GM18868 (cell line): ENCODE measurements at regions not wholly inside any gene's neighbourhood (a gene's known extent, or its start where the extent isn't known, plus 50 kb on each side); places are given as distances from the start of the nearest gene placed in this dataset.

Experiments
- ATAC-seq: cut with Tn5 transposase; IDR thresholded peaks from one replicate; pipeline ENCODE4 v1.9.1; 2021; ENCODE audit warnings: mild to moderate bottlenecking, moderate library complexity; ENCODE audit not compliant: unreplicated experiment

DNA sequence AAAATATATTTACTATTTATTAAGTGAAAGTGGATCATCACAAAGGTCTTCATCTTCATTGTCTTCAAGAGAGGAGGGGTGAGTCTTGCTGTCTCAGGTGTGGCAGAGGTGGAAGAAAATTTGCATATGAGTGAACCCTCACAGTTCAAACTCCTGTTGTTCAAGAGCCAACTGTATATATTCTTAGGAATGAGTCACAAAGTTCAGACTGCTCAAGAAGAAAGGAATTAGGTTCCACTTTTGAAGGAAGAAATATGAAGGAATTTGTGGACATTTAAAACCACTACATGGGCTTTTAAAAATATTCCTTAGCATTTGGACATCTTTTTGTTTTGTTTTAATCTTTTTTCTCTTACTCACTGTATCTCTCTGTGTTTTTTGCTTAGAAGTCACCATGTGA is 212.6 kb downstream of the INSIG2 start:
- no peak for ATAC-seq

DNA sequence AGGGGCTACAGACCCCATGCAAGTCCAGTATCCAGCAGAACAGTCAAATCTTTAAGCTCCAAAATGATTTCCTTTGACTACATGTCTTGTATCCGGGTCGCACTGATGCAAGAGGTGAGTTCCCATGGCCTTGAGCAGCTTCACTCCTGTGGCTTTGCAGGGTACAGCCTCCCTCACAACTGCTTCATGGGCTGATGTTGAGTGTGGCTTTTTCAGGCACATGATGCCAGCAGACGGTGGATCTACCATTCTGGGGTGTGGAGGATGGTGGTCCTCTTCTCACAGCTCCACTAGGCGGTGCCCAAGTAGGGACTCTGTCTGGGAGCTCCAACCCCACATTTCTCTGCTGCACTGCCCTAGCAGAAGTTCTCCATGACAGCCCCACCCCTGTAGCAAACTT is 208.4 kb downstream of the INSIG2 start:
- no peak for ATAC-seq

DNA sequence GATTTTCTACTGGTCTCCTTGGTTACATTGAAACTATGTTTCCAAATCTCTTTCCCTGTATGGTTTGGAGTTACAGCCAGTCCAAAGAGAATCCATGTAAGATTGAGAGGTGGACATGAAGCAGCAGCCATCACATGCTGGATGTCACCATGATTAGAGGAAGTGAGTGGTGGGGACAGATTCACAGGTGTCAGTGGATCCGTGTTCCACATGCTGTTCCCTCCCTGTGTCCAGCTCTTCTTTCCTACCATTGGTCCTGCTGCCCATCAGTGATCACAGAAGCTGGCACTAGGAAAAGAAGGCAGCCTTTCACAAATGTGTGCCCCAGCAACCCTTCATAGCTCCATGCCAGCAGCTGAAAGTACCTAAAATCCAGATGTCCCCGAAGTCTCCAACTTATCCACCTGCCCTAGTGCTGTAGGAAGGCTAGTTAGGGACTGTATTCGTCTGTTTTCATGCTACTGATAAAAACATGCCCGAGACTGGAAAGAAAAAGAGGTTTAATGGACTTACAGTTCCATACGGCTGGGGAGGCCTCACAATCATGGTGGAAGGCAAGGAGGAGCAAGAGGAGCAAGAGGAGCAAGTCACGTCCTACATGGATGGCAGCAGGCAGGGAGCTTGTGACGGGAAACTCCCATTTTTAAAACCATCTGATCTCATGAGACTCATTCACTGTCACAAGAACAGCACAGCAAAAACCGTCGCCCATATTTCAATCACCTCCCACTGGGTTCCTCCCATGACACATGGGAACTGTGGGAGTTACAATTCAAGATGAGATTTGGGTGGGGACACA is 207.5 kb downstream of the INSIG2 start:
- no peak for ATAC-seq

DNA sequence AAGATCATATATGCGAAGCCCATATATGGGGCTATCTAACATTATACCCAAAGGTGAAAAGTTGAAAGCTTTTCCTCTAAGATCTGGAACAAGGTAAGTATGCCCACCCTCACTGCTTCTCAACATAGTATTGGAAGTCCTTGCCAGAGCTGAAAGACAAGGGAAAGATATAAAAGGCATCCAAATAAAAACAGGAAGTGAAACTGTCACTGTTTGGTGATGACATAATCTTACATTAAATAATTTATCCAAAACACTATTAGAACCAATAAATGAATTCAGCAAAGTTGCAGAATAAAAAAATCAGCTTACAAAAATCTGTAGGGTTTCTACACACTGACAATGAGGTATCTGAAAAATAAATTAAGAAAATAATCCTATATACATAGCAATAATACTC is 205.8 kb downstream of the INSIG2 start:
- no peak for ATAC-seq

DNA sequence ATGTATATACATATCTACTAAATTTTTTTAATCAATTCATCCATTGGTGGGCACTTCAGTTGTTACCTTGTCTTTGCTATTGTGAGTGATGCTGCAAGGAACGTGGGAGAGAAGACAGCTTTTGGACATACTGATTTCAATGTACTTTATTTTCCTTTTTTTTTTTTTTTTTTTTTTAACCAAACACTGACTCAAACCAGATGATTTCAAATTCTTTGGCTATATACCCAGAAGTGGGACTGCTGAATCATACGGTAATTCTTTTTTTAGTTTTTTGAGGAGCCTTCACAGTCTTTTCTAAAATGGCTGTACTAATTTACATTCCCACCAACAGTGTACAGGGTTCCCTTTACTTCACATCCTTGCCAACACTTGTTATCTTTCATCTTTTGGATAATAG is 204.7 kb downstream of the INSIG2 start:
- ATAC-seq: no peak

DNA sequence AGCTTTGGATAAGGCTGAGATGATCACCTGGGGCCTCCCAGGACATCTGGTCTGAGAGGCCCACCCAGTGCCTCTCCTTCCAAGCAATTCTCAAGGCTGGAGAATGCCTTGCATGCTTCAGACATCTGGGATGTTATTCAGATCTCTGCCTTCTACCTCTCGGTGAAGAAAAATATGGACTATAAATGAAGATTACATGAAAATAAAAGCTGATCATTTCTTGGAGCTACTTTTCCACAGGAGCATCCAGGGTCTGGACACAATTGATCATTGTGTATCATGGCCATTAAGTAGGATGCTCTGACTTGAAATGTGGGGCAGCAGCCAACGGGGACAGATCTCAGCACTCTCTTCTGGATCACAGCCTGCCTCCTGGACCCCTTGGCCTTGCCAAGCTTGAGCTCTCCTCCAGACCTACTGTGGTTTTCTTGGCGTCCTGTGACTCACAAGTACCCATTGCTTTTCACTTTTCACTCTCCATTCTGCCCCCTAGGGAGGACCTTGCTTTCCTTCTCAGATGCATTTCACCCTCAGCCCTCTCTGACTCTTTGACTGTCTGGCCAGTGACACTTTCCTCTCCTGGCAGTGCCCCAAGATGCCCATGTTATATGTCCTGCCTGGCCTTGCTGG is 203.1 kb downstream of the INSIG2 start:
- ATAC-seq: peak; percentile 63

DNA sequence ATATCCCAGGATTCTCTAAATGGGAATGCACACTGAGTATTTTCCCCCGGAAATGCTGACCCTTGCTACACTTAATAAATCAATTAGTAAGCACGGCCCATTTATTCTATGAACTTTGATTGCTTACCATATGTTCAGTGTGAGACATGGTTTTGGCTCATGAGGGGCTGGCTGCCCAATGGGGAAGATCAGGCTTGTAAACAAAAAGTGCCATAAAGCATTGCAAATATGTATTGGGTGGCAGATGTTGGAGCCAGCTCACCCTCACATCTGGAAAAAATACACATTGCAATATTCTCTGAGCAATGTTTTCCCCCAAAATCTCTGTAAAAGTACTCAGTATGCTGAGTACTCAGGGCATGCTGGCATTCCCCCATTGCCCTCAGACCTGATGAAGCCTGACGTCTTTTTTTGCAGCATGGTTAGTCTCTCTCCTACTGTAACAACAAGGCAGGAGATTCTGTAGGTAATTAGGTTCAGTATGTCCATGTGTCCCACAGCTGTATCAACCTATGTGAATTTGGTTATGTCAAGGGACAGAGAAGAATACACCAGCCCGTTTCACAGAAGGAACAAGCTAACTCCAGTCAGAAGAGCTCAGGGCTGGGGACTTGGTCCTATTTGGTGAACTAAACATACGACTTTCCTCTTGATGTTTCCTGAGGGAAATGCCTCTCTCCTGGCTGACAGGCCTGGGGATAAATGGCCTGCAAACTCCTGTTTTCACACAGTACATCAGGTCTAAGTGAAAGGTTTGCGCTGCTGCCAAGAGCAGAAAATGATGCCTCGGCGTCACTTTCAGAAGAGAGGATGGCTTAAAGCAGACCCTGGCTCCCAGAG is 202.4 kb downstream of the INSIG2 start:
- peak; percentile 54 for ATAC-seq

DNA sequence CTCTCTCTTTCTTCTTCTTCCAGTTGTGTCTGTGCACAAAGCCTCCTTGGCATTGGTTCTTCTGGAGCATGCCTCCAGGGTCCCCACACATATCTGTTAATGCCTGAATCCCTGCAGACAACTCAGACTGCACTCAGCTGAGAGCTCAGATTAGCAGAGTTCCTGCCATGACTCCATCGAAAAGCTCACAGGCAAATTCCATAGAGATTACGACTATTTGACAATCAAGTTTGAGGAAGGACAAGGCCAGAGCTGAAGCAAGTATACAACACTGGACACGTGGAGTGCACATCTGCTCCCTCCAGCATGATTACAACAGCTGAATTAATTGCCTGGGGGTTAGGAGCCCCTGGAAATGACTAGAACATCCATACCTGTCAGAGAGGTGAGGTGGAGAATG is 190.7 kb downstream of the INSIG2 start:
- no peak for ATAC-seq

DNA sequence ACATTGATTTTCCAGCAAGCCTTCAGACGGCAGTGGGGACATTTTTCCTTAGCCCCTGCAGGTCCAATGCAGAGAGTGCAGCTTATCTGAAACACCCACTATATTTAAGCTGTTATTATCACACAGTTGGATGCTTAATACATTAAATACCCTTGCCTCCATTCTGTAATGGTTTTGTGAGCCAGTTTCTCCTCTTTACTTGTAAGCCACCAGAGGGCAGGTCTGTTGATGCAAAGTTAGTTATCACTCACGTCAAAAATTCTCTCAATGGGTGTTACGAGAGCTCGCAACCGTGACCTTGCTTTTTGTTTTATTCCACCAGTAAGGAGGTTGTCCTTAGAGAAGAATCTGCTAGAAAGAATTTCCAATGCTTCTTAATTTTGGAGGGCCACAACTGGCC is 189.8 kb downstream of the INSIG2 start:
- no peak for ATAC-seq

DNA sequence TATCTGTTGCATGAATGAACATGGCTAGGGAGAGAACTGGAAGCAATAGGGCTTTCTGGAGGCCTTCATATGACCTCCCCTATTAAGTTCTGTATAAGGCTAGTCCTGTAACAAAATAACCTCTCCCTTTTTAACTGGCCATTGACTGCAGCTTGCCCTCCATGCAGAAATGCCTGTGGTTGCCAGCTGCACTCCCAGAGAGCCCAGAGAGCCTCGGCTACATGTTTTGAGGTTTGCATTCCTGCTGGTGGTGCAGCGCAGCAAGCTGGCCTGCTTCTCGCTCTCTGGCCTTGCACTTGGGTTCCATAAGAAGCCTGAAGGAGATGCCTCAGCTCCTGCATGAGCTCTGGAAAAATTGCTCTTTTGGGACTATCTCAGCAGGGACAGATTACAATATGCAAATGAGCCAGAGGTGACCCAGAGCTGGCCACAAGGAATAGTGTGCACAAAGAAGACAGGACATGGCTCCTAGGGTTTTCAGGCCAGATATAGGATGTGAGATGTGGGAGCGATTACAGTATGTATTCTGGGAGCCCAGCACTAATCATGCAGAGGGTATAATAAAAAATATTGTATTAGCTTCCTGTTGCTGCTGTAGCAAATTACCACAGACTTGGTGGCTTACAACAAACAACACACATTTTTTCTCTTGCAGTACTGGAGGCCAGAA is 186.7 kb downstream of the INSIG2 start:
- no peak for ATAC-seq

DNA sequence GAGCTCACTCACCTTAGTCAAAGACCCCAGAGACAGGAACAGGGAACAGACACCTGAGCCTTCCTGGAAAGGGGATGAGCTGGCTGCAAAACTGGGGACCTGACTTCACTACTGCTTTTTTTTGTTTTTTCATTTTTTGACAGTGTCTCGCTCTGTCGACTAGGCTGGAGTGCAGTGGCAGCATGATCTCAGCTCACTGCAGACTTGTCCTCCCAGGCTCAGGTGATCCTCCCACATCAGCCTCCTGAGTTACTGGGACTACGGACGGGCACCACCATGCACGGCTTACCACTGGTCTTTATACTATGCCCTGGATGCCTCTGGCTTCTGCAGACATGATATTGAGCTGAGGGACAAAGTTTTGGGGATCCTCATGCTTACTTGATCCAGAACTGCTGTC is 184.1 kb downstream of the INSIG2 start:
- no peak for ATAC-seq

DNA sequence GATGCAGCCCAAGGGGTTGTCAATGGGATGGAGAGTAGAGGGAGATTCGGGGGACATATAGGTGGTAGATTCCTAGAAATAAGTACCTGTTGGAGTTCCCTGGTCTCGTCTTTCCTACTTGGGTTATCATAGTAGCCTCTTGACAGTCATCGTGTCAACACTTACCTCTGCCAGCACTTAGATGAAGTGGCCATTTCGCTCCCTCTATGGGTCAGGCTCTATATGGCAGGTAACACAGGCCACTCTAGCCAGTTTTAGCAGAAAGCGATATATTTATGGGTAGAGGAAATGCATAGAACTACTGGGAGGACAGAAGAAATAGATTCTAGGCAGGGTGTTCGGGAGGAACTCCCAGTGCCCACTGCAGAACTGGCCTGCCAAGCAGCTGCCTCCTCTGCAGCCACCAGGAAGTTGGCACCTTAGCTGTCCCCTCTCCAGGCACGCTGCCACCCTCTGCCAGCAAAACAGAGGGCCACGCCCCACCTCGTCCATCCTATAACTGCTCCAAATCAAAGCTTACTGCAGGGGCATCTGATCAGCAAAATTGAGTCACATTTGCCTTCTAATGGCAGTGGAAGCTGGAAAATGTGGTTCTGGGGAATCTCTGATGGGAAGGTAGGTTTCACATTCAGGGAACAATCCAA is 181.3 kb downstream of the INSIG2 start:
- ATAC-seq: peak; percentile 63

DNA sequence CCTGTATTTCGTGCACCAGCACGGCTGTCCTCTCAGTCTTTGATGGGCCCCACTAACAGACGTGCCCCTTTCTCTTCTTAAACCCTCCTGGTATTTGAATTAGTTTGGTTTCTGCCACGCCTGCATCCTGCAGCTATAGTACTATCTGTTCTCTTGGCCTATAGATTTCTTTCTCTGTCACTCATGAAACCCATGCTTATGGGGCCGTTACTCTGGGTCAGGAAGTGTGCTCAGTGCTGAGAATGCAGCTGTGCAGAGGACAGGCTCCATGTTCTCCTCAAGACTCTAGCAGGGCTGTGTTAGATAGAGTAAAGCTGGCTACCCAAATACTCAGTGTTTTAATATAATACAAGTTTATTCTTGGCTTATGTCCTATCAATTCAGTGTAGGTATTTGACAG is 180.0 kb downstream of the INSIG2 start:
- ATAC-seq: peak; percentile 57

DNA sequence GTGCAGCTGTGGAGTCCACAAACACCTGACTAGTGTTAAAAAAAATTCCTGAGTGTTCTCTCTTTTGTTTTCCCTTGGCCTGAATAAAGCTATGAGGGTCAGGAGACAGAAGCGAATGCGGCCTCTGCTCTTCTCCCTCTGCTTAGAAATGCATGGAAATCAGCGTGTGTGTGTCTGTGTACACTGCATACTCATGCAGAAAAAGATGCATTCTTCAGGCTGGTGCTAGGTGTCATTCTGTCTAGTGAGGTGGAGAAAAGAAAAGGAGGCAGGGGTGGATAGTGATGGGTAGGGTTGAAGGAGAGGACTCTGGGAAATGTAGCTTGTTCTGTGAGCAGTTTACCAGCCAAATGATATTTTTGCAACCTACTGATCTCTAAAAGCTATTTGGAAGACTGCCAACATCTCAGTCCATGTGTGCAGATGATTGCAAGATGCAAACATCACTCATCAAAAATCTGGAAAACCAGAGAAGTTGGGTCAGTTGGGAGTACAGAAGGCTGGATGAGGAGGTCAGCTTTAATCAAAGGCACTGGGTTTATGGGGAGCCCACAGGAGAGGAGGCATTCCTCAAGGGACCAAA is 177.7 kb downstream of the INSIG2 start:
- ATAC-seq: no peak

DNA sequence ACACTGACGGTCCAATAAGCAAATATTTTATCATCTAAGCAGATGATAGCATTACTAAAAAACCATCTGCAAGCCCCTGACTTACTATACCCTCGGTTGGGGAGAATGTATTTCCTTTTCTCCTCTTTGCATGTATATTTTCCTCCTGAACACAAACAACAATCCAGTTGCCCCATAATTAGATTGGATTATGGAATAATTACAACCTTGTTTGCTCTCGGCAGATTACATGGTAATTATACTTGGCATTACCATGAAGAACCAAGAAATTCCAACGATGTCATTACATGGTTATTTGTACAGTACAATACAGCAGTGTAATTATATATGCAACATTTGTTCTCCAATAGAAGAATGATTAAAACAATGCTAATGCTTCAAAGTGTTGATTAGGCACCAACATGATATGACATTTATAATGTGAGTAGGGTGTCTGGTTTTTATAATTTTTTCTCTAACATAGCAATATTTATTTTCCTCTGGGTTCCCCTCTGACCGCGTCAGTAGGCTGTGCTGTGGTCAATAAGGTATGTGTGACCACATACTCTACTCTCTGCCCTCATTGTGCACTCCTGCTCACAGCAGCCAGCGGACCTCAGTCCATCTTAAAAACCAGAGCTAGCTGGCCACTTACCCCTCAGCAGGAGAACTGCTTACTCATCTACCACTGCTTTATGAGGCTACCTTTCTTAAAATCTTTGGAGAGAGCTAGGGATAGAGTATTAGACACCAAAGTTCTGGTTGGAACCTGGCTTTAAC is 176.1 kb downstream of the INSIG2 start:
- ATAC-seq: no peak

DNA sequence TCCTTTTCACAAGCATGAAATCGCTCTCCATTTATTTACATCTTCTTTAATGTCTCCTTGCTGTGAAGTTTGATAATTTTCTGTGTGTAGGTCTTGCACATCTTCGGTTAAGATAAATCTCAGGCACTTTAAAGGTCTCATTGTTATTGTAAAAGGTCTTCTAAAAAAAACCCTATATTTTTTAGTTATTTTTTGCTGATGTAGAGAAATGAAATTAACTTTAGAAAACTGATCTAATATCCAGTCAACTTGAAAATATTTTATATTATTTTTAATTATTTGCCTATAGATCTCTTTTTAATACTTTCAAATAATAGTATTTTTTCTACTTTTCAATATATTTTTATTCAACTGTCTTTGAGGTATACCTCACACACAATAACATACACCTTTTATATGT is 169.4 kb downstream of the INSIG2 start:
- no peak for ATAC-seq

DNA sequence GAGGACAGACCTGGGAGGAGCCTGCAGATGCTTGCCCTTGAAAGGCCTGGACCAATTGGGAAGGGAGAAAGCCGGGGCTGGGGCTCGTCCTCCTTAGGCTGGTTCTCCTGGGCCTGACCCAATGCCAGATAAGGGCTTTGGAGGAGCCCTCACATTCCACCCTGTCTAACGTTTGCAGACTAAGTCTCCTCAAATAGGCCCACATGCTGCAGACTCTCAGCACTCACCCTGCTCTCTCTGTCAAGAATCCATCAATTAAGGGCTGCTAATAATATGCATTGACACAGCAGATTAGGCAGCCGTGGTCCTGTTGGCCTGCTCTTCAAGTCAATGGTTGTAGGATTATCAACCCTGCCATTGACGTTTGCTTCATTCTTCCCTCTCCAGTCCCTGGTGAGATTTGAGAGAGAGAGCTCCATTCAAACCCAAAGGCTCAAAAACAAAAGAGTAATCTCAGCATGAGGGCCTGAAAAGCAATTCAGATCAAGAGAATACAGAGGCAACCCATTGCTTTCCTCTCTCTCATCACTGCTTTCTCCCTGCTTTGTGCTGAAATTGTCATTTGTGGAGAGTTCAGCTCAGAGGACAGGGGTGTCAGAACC is 167.6 kb downstream of the INSIG2 start:
- no peak for ATAC-seq

DNA sequence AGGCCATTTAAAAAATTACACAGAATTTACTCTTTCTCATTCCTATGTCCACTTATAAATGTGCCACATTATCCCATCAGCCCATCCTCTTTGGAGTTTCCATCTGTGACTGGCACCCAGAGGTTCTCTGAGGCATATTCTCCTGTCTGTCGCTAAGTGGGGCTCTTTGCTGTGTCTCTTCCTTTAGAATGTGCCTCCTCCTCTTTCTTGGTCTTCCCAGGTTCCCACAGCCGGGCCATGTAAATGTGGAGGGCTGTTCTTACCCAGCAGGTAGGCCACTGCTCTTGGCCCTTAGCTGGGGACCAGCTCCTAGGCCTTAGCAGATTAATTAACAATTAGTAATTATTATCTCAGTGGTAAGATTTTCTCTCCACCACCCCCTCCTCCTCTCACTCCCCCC is 167.0 kb downstream of the INSIG2 start:
- ATAC-seq: no peak

DNA sequence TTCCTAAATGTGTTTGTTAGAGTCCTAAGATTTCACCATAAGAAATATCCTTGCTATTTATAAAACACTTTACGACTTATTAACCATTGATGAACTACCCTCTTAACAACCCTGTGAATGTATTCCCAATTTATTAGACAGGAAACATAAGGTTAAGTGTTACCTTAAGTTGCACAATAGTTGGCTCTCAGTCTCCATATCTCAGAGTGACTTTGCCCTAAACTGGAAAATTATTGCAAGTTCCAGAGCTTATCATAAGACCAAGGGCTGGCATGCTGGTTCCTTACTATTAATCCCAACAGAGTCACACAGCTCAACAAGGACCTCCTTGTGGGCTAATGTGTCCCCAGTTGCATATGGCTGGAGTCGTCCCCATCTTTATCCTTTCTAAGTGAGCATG is 165.8 kb downstream of the INSIG2 start:
- ATAC-seq: no peak
